Right renal pelvis (tissue), 4 donors: ENCODE measurements at regions not wholly inside any gene's neighbourhood (a gene's known extent, or its start where the extent isn't known, plus 50 kb on each side); places are given as distances from the start of the nearest gene placed in this dataset.
"Not testable (repeated sequence)": the region's sequence is repeated elsewhere in the genome, so short reads cannot be mapped to it uniquely, and the experiment has no call there.

Experiments used
- DNase-seq, 4 donors: peaks; one replicate each; pipeline ENCODE4 v3.0.0-alpha.2; 2013; ENCODE audit warnings: low read depth in 4 of 4, low spot score in 3 of 4, missing footprints in 1 of 4

DNA sequence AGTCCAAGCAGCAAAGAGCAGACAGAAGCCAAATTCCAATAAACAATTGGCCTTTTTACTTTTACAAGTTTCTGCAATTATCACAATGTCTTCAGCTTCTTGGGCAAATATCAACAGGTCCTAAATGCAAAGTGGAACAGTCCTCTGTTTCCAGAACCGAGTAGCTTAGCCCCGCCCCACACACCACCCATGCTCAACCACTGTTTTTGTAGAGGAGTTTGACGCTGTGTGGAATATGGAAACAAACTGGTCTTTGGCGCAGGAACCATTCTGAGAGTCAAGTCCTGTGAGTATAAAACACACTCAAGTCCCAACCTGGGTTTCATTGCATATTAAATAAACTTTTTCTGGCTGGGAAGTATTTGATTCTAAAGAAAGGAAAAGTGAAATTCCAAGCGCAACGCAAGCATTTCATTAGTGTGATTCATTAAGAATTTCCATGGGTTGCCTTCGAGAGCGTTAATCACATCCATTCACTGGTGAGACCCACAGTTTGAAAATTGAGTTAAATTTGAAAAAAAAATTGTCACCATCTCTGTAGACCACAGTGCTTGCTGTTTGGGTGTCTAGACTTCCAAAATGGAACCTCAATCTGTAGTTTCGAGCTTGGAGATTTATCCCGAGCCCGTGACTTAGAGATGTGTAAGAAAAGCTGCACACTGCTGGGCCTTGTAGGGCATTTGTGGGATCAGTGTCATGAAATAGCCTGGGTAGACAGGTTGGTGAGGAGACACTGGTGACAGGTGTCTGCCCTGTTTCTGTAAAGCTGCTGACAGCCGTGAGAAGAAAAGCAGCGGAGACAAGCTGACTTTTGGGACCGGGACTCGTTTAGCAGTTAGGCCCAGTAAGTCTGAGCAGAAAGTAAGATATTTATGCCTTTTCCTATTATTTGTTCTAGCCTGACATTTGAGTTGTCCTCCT, 96.1 kb downstream of the DAD1 start:
- DNase-seq, result no peak

DNA sequence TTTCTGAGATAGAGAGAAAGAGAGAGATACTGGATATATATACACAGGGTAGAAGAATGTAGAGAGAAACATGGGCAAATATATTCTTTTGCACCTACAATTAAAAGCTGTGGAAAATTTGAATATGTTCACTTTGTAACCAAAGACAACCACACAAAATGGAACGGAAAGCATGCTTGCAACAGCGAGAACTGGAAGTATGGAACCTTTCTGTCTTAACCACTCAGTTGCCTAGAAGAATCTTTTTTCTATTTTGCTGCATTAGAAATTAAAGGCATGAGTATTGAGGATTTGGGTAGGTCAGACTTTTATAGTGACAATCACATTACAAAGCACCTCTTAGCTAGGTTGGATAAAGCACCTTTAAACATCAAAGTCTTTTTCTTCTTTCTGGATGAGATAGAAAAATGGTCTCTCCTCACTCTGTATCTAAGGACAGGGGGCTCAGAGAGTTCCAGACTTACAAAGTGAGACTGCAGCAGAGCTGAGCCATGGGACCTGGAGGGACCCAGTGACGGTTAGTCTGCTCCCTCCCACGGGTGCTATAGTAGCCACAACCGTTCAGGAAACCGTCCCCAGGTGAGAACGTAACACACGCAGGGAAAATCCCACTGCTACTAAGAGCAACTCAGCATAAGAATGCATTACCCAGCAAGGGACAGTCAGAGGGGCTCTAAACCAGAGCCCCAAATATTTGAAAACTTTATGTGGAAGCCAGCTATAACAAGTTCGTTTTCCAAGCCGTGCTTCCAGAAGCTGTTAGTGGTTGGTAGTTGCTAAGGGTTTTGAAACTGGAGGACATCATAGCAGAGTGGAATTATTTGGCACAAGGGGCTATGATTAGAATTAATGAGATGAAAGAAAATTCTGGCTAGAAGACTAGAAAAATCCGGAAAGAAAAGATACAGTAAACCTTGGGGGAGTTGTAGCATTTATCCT, 97.1 kb downstream of the DAD1 start:
- DNase-seq, result no peak

DNA sequence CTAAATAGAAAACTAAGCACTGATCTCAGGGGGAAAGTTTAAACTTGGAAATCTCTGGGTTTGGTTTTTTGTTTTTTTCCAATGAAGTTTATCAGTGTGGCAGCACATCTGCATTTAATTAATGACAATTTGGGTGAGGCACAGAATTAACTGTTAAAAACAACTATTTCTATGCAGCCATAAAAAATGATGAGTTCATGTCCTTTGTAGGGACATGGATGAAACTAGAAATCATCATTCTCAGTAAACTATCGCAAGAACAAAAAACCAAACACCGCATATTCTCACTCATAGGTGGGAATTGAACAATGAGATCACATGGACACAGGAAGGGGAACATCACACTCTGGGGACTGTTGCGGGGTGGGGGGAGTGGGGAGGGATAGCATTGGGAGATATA, 98.0 kb downstream of the DAD1 start:
- DNase-seq, result not testable (repeated sequence)

DNA sequence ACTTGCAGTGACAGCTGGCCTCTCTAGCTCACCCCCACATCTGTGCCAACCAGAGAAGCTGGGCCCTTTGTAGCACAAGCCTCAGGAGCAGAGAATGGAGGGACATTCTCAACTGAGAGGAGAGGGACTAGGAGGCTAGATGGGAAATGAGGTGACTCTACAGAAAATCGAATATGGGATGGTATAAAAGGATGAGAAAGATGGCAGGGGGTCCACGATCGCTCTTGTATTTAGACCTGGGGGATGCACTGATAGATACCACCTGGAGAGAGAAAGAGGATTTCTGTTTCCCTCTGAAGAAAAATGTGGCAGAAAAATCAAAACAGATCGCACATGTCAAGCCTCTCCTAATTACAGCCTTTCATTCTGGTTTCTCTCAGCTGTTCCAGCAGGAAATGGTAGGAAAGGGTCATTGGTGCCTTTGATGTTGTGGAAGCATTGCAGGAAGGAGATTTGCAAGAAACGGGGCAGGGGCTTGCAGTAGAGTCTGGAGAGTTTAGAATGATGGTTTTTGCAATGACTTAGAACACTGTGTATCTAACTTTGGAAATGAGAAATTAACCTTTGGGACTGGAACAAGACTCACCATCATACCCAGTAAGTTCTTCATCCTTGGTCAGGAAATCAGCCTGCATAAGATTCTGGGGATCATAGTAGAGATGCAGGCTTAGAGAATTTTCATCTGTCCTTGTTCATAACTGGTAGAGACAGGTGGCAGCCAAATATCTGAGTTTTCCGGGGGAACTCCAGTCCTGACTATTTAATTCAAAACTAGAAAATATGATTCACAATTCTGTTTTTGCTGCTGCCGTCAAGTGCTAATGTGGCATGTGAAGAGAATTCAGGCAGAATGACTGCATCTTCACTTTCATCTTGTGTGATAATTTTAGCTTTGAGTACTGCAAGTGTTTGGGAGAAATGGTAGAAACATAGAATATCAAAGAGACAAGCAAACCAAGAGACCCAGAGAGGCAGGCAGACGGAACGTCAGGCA, 98.8 kb downstream of the DAD1 start:
- DNase-seq, result no peak

DNA sequence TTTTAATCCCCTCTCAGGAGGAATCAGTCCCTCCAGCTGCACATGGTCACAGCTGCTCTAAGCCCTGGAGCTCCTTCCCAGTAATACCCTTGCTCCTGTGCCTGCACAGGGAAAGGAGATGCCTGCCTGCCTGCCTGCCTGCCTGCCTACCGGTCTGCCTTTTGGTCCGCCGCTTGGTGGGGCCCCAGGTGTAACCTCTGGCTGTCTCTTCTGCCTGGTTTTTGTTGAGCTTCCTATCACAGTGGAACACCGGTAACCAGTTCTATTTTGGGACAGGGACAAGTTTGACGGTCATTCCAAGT, 99.8 kb downstream of the DAD1 start:
- no peak for DNase-seq

DNA sequence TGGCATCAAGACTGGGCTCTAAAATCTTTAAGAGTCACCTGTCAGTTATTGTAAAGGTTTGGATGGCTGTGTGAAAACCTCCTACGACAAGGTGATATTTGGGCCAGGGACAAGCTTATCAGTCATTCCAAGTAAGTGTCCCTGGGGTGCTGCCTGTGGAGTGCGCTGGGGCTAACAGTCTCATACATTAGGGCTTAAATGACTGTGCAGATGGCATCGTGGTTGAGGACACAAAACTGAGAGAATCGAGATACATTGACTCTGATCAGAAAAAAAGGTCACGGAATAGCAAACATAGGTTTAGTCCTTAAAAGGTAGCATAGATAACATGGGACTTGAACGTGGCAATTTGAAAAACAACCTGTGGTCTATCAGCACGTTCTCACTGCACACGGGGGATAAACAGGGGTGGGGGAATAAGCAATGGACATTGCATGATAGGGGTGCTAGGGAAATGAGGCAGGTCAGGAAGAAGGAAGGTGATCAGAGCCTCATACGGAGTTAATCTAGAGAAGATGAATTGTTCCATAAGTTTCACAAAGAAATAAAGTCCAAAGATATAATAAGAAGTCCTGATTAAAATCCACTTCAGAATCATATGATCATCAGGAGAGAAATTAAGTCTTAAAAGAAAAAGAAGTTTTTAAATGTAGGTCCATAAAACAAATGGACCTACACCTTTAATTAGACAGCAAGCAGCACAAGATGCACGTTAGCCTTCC, 100.3 kb downstream of the DAD1 start:
- DNase-seq, result no peak

DNA sequence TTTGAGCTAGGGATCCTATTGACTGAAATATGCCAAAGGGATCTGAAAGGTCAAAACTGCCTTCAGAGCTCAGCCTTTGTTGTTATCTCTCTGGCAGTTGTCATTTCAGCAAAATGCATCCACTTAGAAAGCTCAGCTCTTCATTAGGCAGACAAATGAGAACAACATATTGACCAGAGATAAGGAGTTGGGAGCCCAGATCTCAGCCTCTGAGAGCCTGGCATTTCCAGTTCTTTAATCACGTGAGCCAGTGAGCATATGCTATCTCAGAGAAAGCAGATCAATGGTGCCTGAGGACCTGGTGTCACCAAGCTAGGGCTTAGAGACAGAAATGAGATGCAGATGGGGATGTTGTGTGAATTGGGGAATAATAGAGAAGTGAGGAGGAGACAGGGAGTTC, 101.1 kb downstream of the DAD1 start:
- DNase-seq, result no peak

DNA sequence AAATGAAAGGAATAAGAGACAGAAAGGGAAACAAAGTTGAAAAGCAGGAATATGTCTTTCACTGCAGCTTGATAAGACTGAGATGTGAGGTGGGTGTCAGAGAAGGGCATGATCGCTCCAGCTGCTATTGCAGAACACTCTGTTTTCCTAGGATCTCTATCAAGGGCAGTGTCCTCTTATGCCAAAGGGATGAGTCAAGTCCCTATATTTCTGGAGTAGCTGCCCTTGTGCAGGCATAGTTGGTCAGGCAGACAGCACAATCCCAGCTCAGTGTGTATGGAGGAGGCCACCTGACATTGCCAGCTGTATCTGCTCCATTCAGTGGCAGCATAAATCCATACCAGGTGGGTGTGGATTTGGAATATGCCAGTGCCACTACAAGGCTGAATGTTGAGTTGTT, 101.6 kb downstream of the DAD1 start:
- DNase-seq, result no peak

DNA sequence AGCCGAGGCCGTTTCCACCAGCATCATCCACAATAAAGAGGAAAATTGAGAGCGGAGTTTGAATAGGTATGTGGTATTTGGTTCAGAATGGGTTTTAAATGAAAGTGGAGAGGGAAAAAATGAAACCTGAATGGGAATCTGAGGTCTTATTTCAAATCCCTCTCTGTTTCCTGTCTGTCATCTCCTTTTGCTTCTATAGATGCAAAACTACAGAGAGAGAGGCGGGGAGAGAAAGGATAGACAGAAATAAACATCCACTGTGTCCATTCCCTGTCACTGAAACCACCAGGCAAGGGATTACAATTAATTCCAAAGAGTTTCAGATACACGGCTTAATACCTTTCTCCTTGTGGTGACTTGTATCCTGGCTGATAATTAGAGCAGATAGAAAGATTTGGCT, 102.3 kb downstream of the DAD1 start:
- DNase-seq, result no peak

DNA sequence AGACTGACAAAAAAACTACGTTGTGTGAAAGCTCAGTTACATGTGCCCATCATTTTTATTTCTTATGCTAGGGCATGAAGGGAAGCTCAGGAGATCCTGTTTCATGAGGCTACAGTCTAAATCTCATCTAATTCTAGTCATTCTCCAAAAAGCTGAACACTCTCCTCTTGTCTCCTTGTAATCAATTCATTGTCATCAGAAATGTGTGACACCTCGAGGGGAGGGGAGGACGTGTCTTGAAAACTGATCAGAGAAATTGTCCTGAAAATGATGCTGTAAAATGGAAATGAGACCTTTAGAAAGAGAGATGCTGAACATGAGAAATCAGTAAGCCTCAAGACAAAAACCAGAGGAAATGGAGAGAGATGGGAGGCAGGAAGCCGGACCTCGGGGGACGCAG, 103.4 kb downstream of the DAD1 start:
- DNase-seq, result no peak

DNA sequence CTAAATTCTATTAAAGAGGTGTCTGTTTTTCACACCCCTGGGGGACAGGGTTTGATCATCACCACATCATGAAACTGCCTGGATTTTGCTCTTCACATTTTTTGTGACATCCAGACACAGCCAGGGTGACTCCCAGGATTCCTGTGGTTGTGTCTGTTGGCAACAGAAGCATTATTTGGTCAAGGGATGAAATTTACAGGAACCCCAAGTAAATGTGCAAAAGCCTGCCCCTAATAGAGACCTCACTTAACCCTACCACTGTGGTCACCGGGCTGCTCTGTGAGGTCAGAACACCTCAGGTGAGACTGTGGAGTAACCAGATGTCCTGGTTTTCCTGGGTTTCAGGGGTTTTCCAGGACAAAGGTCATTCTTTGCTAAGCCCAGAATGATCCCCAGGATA, 103.8 kb downstream of the DAD1 start:
- no peak for DNase-seq

DNA sequence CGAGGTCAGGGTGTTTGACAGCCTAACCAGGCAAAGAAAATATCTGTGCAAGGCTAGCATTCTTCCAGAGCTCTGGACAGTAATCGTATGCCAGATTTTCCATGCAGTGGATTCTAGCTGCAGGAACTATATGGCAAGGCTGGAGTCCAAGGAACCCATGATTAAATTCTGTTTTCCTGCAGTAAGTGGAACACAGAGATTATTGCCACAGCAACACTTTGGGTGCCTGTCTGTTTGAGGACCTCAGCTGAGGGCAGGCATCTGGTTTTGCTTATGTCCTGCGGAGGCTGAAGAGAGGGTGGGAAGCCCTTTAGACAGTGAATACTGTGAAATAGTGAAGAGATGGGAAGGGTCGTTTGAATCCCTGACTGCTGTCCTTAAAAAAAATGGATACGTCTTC, 104.4 kb downstream of the DAD1 start:
- DNase-seq, result no peak

DNA sequence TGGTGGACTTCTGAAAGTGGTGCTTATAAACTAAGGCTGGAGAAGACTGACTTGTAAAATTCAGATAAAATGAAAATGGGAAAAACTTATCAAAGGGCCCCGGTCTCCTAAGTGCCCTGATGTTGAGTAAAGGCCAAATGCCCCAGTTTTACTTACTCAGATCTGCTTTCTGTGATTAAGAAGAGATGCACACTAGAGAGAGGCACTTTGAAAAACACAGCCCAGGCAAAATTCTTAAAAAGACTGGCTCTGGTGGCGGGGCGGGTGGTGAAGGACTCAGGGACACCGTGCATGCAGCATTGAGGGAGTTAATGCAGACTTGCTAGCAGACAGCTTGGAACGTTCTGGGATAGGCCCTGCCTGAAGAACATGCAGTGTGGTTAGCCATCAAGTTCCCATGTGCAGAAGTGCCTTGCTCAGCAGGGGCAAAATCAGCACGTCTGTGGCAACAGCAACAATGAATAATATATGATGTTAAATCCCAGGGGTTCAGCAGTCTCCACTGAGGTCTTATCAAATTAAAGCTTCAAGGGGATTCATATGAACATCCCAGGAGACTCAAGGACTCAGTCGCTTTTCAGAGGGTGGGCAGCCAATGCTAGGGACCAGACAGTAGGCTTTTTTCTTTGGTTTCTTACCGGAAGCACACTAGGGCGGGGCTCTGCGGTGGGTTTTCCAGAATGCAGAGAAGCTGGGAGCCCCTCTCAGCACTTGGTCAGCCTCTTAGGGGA, 105.0 kb downstream of the DAD1 start:
- no peak for DNase-seq

DNA sequence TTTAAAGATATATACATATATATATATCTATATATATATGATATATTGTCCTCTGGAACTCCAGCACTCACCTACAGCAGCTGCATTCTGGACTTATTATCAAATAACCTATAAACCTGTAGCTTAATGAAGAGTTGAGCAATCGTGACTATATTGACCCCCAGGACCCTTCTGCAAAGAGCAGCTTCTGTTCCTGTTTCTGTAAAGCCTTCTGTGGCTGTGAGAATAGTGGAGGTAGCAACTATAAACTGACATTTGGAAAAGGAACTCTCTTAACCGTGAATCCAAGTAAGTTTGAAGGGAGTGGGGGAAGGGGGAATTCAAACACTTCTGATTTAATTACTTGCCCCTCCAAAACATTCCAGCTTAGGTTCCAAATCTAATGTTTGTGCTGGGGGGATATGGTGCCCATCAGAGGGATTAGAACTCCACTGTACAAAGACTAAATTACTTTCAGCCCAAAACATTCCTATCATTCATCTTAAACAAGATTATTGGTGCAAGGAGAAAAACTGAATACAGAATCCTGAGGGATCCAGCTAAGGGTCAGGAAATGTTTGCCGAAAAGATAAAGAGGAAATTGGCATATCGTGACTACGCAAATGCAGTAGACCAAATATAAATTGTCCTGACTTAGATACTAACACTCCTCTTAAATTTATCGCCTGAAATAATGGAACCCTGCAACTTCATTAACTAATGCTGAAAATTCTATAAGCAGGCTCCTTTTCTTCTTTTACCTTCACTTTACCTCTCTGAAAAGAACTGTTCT, 106.1 kb downstream of the DAD1 start:
- no peak for DNase-seq

DNA sequence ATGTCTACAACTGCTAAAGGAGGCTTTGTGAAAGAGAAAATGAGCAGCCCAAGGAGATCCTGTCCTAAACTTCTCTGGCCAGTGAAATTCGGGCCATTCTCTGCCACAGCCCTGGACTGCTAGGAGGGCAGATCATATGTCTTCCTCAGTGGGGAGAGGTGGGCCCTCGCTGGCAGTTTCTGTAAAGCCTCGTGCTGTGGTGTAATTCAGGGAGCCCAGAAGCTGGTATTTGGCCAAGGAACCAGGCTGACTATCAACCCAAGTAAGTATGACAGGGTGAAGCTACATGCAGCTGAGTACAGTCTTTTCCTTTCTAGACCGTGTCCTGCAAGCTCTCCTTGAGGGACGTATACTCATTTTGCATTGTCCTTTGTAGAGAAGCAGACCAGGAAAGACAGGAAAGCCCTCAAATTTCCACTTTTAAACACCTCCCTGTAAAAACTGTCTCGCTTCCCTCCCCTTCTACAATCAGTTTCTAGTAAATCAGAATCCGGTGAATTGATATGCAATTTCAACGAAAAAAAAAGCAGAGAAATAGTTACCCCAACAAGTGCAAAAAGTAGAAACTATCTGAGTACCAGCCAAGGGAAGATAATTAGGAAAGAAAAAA, 106.8 kb downstream of the DAD1 start:
- DNase-seq, result no peak

DNA sequence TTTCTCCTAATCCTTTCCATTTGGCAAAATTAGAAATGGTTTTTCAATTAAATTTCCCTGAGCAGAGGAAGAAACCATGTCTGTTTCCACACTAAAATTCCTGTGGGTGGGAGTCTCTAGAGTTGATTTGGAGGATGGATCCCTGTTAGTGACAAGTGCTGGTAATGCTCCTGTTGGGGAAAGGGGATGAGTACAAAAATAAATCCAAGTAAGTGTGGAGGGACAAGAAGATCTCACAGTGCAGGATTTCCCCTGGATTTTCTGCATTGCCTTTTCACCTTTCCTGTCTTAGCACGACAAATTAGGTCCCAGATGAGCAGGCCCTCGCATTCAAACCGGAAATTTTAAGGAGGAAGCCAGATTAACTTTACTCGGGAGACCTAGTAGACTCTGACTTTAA, 107.5 kb downstream of the DAD1 start:
- DNase-seq, result no peak

DNA sequence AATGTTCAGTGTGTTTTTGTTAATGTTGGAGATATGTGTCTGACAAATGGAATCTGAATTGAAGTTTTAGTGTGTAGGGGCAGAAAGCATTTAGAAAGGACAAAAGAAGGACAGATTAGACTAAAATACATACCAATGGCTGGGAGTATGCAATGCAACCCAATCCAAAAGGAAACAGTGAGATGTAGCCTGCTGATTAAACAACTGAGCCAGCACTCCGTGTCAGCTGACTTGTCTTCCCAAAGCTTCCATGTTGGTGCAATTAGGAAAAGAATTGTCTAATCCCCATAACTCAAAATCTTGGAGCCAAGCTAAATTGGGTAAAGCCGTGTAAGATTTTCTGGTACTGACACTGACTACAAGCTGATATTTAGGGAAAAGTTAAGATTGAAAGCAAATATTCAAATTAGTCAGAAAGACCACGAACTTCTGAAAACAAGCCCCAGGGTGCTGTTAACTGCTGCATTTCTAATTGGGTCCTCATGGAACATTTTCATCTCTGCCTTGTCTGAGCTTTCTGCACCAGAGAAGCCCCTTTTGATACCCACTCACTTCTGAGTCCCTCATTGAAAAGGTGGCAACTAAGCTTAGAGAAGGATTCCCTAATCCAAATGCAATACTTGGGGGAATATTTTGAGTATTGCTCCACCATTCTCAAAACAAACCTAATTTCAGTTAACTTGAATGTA, 109.1 kb downstream of the DAD1 start:
- DNase-seq, result no peak

DNA sequence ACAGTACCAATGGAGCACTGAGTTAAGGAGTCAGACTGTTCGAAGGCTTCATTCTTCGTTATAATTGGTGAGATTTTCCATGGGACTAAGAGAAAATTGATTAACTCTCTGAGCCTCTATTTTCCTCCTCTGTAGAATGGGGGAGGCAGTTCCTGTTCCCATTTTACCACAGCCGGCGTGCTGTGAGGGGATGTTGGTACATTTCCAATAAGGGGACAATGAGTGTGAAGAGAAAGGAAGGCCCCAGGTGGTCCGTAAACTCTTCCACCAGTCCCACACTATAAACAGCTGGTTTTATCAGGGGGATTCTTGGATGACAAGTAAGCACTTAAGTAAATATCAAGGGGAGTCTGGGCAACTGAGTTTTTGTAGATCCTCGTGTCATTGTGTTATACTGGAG, 109.9 kb downstream of the DAD1 start:
- DNase-seq, result no peak
